ENCODE measurements at regions not wholly inside any gene's neighbourhood (a gene's known extent, or its start where the extent isn't known, plus 50 kb on each side); places are given as distances from the start of the nearest gene placed in this dataset.

GRCh38 chr20:21571841-21572690, 58.2 kb upstream of the NKX2-2 start:
- TF ChIP-seq CTCF (conservative IDR thresholded peaks at IDR 0.05; ENCODE audit: low read depth in 2 of 2) (peak; percentile 84 to 99), EZH2 (IDR thresholded peaks at IDR 0.05; ENCODE audit: low read depth, unreplicated experiment) (no peak), CREB1 (CRISPR knock-in tag; IDR thresholded peaks at IDR 0.05; ENCODE audit: low read depth) (no peak), EZH2phosphoT487 (IDR thresholded peaks at IDR 0.05; ENCODE audit: unreplicated experiment) (no peak), POLR2AphosphoS5 (IDR thresholded peaks at IDR 0.05; ENCODE audit: low read depth) (no peak), NANOG (IDR thresholded peaks at IDR 0.05; ENCODE audit: borderline replicate concordance) (no peak), JUNB (IDR thresholded peaks at IDR 0.05; ENCODE audit: unreplicated experiment) (no peak), ZNF462 (CRISPR knock-in tag; IDR thresholded peaks at IDR 0.05) (no peak)
